GM12892 (cell line): ENCODE measurements at regions not wholly inside any gene's neighbourhood (a gene's known extent, or its start where the extent isn't known, plus 50 kb on each side); places are given as distances from the start of the nearest gene placed in this dataset.

Source experiments
- POLR2A ChIP-seq: IDR thresholded peaks from 2 replicates; pipeline ENCODE4 v1.6.1; 2011; ENCODE audit warnings: low read depth, low read length, control low read depth
- POLR2AphosphoS5 ChIP-seq: IDR thresholded peaks from 2 replicates; pipeline ENCODE4 v1.6.1; 2011; ENCODE audit warnings: low read depth, low read length, control low read depth
- TAF1 ChIP-seq: IDR thresholded peaks from 2 replicates; pipeline ENCODE4 v1.6.1; 2011; ENCODE audit warnings: low read depth, mild to moderate bottlenecking, control low read depth, low read length, borderline replicate concordance

DNA sequence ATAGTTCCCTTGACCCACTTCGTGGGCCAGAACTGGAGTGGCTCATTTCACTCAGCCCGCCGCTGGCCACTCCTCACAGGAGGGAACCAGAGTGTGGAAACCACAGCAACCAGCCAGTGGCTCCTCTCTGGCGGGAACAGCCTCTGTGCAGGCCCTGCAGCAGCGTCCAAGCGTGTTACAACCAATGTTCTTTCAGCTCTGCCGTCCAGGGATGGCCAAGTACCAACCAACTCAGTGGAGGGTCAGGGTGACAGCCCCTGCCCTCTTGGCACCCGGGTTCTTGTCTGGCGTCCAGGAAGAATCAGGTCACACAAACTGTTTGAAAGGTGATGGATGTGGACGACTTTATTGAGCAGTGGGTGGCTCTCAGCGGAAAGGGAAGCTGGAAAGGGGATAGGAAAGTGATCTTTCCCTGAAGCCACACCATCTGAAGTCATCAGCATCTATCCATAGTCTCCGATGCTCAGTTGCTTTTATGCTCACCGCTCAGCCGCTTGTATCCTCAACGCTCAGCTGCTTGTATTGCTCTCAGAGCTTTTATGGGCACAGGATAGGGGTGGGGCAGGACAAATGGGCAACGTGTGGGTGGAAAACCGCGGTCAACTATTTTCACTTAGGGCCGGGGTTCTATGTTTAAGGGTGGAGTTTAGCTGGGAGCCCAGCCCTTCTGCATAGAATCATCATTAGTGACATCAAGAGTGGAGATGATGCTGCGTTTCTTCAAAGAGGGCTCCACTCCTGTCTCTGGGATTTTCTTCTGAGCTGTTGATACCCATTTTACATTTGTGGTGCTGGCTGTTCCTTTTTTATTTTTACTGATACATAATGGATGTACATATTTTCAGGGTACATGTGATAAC, 250.2 kb downstream of the RRAGC start:
- TF ChIP-seq POLR2AphosphoS5 (no peak), POLR2A (no peak), TAF1 (no peak)
